Vagina (tissue), 2 donors: ENCODE measurements at regions not wholly inside any gene's neighbourhood (a gene's known extent, or its start where the extent isn't known, plus 50 kb on each side); places are given as distances from the start of the nearest gene placed in this dataset.

Experiments used
- POLR2A ChIP-seq, 2 donors: fragments of 450-650 bp; IDR thresholded peaks; one replicate each; pipeline ENCODE4 v1.6.1; 2017; ENCODE audit warnings: antibody characterized with exemption in 2 of 2, mild to moderate bottlenecking in 2 of 2, moderate library complexity in 2 of 2
- POLR2AphosphoS5 ChIP-seq, 2 donors: sonication (generic); formaldehyde crosslinking; IDR thresholded peaks; one replicate each; pipeline ENCODE4 v1.9.0; 2017; ENCODE audit warnings: antibody characterized with exemption in 2 of 2, mild to moderate bottlenecking in 2 of 2, low read depth in 1 of 2; ENCODE audit not compliant: insufficient read depth in 1 of 2
- TF ChIP-seq, protein P1 (sequence below), 3 experiments: fragments of 450-650 bp in 2 of 3; fragments of 200-600 bp in 1 of 3; sonication (generic) in 1 of 3; IDR thresholded peaks; one replicate each; pipeline ENCODE4 v1.5.1; 2017 to 2019; ENCODE audit warnings: antibody characterized with exemption in 3 of 3, mild to moderate bottlenecking in 2 of 3, moderate library complexity in 2 of 3

DNA sequence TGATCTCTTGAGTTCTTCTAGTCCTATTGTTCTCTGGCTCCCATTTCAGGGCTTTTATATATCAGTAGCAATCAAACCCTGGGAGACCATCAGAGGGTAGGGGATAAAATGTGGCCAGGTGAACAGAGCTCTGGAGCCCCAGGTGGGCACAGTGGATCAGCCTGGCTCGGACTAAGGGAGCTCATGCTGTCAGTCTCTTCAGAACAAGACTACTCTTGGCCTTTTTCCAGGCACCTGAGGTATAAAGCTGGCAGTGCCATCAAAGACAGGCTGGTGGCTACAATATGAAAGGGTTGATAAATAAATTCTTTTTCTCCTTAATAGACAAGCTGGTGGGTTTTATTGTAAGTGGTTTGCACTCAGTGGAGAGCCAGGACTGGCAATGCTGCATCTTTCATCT is 160.0 kb upstream of the CCL2 start:
- TF ChIP-seq POLR2AphosphoS5 (IDR thresholded peaks at IDR 0.05; ENCODE audit: insufficient read depth in 1 of 2, low read depth in 1 of 2): no peak
- TF ChIP-seq POLR2A (IDR thresholded peaks at IDR 0.05): no peak
- TF ChIP-seq, protein P1, sequence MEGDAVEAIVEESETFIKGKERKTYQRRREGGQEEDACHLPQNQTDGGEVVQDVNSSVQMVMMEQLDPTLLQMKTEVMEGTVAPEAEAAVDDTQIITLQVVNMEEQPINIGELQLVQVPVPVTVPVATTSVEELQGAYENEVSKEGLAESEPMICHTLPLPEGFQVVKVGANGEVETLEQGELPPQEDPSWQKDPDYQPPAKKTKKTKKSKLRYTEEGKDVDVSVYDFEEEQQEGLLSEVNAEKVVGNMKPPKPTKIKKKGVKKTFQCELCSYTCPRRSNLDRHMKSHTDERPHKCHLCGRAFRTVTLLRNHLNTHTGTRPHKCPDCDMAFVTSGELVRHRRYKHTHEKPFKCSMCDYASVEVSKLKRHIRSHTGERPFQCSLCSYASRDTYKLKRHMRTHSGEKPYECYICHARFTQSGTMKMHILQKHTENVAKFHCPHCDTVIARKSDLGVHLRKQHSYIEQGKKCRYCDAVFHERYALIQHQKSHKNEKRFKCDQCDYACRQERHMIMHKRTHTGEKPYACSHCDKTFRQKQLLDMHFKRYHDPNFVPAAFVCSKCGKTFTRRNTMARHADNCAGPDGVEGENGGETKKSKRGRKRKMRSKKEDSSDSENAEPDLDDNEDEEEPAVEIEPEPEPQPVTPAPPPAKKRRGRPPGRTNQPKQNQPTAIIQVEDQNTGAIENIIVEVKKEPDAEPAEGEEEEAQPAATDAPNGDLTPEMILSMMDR (IDR thresholded peaks at IDR 0.05): no peak
